Mesothelial cell of epicardium (in vitro differentiated cells): ENCODE measurements at regions not wholly inside any gene's neighbourhood (a gene's known extent, or its start where the extent isn't known, plus 50 kb on each side); places are given as distances from the start of the nearest gene placed in this dataset.
"Not testable (repeated sequence)": the region's sequence is repeated elsewhere in the genome, so short reads cannot be mapped to it uniquely, and the experiment has no call there.

Experiments
- DNase-seq, 2 experiments: peaks; one replicate each; pipeline ENCODE4 v3.0.0; 2021; ENCODE audit warnings: low spot score in 2 of 2; ENCODE audit not compliant: unreplicated experiment in 2 of 2
- H3K27ac Mint-ChIP-seq: 2 replicates; pipeline ENCODE4 v1.8.0; 2021; ENCODE audit warnings: mixed read lengths
- H3K27me3 Mint-ChIP-seq: 2 replicates; pipeline ENCODE4 v1.8.0; 2021; ENCODE audit warnings: low read depth, mixed read lengths
- H3K36me3 Mint-ChIP-seq: 2 replicates; pipeline ENCODE4 v1.8.0; 2021; ENCODE audit warnings: mixed read lengths
- H3K4me1 Mint-ChIP-seq: 2 replicates; pipeline ENCODE4 v1.8.0; 2021; ENCODE audit warnings: mixed read lengths
- H3K4me3 Mint-ChIP-seq: 2 replicates; pipeline ENCODE4 v1.8.0; 2021; ENCODE audit warnings: mild to moderate bottlenecking, moderate library complexity, mixed read lengths
- H3K9me3 Mint-ChIP-seq: 2 replicates; pipeline ENCODE4 v1.8.0; 2021; ENCODE audit warnings: mixed read lengths
- CTCF ChIP-seq: fragments of 200-600 bp; sonication (generic); IDR thresholded peaks from one replicate; pipeline ENCODE4 v1.5.0; 2021; ENCODE audit warnings: antibody characterized with exemption; ENCODE audit not compliant: unreplicated experiment

GRCh38 chr12:29004066-29004935, 144.8 kb upstream of the FAR2 start:
- Mint-ChIP-seq H3K4me3 (no peak overlapping the region), H3K9me3 (no peaks in the 10 kb centered on the region), H3K27ac (no peak overlapping the region), H3K36me3 (no peaks in the 10 kb centered on the region), H3K27me3 (no peaks in the 10 kb centered on the region), H3K4me1 (peaks cover 7% of the 10 kb centered on the region)
- TF ChIP-seq CTCF: no peak
- DNase-seq: no peak

- H3K27ac Mint-ChIP-seq: no peak overlapping the region
- no peak overlapping the region for H3K4me3 Mint-ChIP-seq
- no peaks in the 10 kb centered on the region for H3K27me3 Mint-ChIP-seq
- H3K36me3 Mint-ChIP-seq: no peaks in the 10 kb centered on the region
- no peak for DNase-seq
- TF ChIP-seq CTCF: no peak
- no peaks in the 10 kb centered on the region for H3K9me3 Mint-ChIP-seq
- peaks cover 7% of the 10 kb centered on the region for H3K4me1 Mint-ChIP-seq
Observed at GRCh38 chr12:29004936-29005304, 144.2 kb upstream of the FAR2 start.

- Mint-ChIP-seq H3K36me3 (no peaks in the 10 kb centered on the region), H3K4me1 (peaks cover 7% of the 10 kb centered on the region), H3K27ac (no peak overlapping the region), H3K9me3 (no peaks in the 10 kb centered on the region), H3K27me3 (no peaks in the 10 kb centered on the region), H3K4me3 (no peak overlapping the region)
- no peak for DNase-seq
- no peak for TF ChIP-seq CTCF
Observed at GRCh38 chr12:29008786-29009185, 140.3 kb upstream of the FAR2 start.

- no peak overlapping the region for H3K4me3 Mint-ChIP-seq
- DNase-seq: no peak
- TF ChIP-seq CTCF: no peak
- no peaks in the 10 kb centered on the region for H3K4me1 Mint-ChIP-seq
- no peak overlapping the region for H3K27ac Mint-ChIP-seq
- no peaks in the 10 kb centered on the region for H3K36me3 Mint-ChIP-seq
- no peaks in the 10 kb centered on the region for H3K27me3 Mint-ChIP-seq
- H3K9me3 Mint-ChIP-seq: no peaks in the 10 kb centered on the region
Observed at GRCh38 chr12:29012673-29013072, 136.4 kb upstream of the FAR2 start.

- not testable (repeated sequence) for H3K9me3 Mint-ChIP-seq, H3K27ac Mint-ChIP-seq, H3K4me3 Mint-ChIP-seq, H3K4me1 Mint-ChIP-seq, DNase-seq, H3K27me3 Mint-ChIP-seq, H3K36me3 Mint-ChIP-seq
Observed at GRCh38 chr12:29017532-29017931, 131.5 kb upstream of the FAR2 start.

GRCh38 chr12:29023436-29024076, 125.5 kb upstream of the FAR2 start:
- H3K27me3 Mint-ChIP-seq: no peaks in the 10 kb centered on the region
- no peak for TF ChIP-seq CTCF
- H3K9me3 Mint-ChIP-seq: peaks cover under 1% of the 10 kb centered on the region
- no peak for DNase-seq
- H3K36me3 Mint-ChIP-seq: no peaks in the 10 kb centered on the region
- H3K4me1 Mint-ChIP-seq: peaks cover 11% of the 10 kb centered on the region
- H3K4me3 Mint-ChIP-seq: no peak overlapping the region
- H3K27ac Mint-ChIP-seq: no peak overlapping the region
